Right kidney (tissue), 1 donor: ENCODE measurements at regions not wholly inside any gene's neighbourhood (a gene's known extent, or its start where the extent isn't known, plus 50 kb on each side); places are given as distances from the start of the nearest gene placed in this dataset.

Experiments used
- DNase-seq: peaks from one replicate; pipeline ENCODE4 v3.0.0-alpha.2; 2016

DNA sequence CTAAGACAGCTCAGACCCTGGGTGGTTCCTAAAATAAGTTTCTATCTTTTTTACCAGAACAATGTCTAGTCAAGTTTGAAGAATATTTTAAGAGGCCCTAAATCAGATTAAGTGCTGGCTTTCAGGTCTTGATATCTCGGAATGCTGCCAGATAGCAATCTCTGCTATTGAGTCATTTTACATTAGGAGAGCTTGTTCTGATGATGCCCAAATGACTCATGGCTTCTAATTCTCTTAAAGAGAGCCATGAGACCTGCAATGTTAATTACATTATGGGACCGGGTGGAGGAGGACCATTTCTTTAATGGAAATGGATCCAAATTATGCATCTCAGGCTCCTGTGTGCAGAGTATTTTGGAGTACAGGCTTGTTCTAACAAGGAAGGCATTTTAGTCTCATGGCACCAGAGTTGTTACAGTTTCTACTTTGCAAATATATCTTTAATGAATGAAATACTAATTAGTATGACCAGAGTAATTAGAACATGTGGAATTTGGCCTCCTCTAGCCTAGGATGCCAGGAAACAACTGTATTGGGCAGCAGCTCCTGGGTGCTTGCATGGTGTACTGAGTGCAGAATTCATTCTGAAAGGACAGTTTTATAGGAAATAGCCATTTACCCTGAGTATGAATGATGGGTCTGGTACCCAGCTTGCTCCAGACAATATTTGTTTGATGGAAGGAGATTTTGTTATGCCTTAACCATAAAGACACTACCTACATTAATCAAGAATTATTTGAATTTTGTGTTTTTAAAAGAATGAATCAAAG lies 94.0 kb upstream of the SULT1C3 start:
- no peak for DNase-seq

GRCh38 chr2:108148555-108148954 lies 91.2 kb upstream of the SULT1C3 start:
- no peak for DNase-seq

- peak; percentile 2 for DNase-seq
These were observed 85.3 kb upstream of the SULT1C3 start for GRCh38 chr2:108154366-108155061.

DNA sequence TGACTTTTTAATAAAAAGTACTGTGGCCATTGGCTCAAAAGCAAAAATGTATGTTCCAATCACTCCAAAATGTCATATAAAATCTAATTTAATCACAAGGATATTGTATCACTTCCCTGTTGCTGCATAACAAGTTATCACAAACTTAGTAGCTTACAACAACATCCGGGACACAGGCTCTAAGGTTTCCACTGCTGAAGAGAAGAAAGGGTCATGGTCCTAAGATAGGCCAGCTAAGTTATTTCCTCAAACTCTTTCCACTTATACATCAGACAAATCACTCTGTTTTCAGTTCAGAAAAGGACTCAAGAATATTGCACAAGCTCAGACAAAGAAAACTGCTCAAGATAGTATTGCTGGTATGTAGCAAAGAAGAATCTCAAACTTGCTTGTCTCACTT lies 78.5 kb upstream of the SULT1C3 start:
- DNase-seq = no peak

GRCh38 chr2:108164318-108164717 lies 75.5 kb upstream of the SULT1C3 start:
- no peak for DNase-seq

GRCh38 chr2:108165729-108166128 lies 74.0 kb upstream of the SULT1C3 start:
- no peak for DNase-seq

DNA sequence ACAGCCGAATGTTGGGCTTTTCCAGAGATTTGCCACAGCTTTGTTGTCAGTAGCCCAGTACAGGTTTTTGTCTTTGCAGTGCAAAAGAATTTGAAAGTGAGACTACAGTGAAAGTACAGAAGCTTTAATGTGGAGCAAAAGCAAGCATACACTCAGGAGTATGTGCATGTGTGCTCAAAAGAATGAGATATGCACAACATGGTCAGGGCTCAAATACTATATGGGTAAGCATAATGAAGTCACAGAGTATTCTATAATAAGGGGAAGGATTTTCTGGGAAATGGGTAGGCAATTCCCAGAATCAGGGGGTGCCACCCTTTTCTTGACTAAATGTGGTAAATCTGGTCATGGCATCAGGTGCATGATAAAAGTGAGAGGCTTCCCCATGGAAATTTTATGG lies 72.1 kb upstream of the SULT1C3 start:
- no peak for DNase-seq

DNA sequence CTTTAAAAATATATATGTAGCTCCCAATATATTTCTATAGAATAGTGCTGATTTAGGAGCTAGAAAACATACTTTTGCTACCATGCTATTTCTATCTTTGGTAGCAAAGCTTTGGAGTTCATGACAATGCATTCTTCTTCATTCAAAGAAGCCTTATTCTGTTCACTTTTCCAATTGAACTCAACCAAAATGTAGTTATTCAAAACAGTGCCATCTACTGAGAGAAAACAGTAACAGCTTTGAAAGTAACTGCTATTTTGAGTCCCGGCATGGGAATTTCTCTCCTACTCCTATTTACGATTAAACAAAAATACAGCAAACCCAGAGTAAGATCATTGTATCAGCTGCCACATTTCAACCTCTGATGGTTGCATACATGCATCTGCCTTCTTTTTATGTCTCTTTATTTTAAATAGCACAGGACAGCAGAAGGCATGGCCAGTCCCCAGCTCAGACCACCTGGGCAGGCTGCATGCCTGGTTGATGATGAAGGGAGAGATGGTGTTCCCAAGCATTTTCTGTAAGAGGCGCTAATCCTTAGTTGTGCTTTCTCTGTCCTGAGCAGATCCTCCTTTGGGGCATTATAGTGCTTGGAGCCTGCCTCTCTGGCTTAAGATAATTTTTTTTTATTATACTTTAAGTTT lies 69.7 kb upstream of the SULT1C3 start:
- DNase-seq = peak; percentile 3

DNA sequence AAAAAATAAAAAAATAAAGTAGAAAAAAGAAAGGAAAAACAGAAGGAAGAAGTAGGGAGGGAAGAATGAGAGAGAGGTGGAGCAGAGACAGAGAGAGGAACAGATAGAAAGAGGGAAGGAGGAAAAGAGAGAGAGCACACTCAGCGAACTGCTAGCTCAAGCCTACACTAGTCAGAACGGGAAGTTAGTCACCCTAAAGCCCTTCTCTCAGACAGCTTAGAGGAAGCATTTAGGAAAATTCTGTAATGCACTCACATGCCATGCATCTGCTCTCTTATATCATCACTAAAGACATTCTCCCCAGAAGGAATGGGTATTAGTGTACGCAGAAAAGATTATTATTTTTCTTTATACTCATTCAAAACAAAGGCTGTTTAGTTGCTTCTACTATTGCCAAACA lies 68.1 kb upstream of the SULT1C3 start:
- DNase-seq = no peak

GRCh38 chr2:108182489-108182888 lies 57.3 kb upstream of the SULT1C3 start:
- DNase-seq = no peak

- DNase-seq = no peak
These were observed 55.3 kb upstream of the SULT1C3 start for GRCh38 chr2:108184419-108184818.

- peak; percentile 4 for DNase-seq
These were observed 50.5 kb upstream of the SULT1C3 start for GRCh38 chr2:108189316-108189715.
